Inflammatory macrophage treated with lipopolysaccharide for 4 hours (primary cell): ENCODE measurements at regions not wholly inside any gene's neighbourhood (a gene's known extent, or its start where the extent isn't known, plus 50 kb on each side); places are given as distances from the start of the nearest gene placed in this dataset.
A peak's percentile ranks its signal among the peaks of the same experiment; 100 is the strongest.

ENCODE experiments used
- DNase-seq: peaks from one replicate; pipeline ENCODE4 v3.0.0-alpha.2; 2020

GRCh38 chr14:71833476-71833875, 98.8 kb upstream of the RGS6 start:
- DNase-seq: no peak

- no peak for DNase-seq
Observed at GRCh38 chr14:71834284-71835204, 97.7 kb upstream of the RGS6 start.

- peak; percentile 88 for DNase-seq
Observed at GRCh38 chr14:71852181-71852580, 80.0 kb upstream of the RGS6 start.

DNA sequence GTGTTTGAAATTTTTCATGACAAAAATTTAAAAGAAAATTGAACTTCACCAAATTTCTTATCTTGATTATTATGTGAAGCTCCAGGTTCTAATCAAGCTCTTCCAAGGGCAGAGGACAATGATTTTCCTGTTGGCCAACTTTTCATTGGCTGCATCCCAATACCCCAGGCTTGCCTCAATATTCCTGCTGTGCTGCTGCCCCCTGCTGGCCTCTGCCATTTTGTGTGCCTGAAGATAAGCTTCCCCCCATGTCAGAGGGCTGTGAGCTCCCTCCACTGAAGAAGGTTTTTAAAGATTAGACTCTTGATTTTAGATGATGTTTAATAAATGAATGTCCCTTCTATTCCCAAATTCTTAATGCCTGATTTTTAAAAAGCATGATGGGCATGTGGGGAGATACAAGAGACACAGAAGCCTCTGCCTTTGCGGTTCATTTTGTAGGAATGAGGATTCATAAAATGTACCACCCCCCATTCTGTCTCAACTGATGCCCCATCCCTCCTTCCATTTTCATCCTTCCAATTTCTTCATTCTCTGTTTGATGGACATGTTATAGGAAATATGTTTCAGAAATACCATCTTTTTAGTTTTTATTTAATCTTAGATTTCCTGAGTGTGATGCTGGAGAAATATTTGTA, 76.7 kb upstream of the RGS6 start:
- peak; percentile 63 for DNase-seq

DNA sequence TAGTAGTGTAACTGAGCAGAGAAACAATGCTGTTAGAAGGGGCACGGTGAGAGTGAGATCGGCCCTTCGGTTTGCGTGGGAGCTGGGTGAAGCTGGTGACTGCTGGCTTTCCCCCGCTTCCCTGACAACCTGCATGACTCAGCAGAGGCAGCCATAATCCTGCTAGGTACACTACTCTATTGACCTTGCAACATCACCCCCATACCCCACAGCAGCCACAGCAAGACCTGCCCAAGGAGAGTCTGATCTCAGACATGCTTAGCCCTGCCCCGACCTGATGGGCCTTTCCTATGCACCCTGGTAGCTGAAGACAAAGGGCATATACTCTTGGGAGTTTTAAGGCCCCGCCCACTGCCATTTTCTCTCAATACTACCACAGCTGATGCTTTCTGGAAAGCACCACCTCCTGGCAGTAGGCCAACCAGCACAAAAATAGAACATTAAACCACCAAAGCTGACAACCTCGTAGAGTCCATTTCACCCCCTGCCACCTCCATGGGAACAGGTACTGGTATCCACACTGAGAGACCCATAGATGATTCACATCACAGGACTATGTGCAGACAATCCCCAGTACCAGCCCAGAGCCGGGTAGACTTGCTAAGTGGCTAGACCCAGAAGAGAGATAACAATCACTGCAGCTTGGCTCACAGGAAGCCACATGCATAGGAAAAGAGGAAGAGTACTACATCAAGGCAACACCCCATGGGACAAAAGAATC, 75.9 kb upstream of the RGS6 start:
- DNase-seq: no peak

DNA sequence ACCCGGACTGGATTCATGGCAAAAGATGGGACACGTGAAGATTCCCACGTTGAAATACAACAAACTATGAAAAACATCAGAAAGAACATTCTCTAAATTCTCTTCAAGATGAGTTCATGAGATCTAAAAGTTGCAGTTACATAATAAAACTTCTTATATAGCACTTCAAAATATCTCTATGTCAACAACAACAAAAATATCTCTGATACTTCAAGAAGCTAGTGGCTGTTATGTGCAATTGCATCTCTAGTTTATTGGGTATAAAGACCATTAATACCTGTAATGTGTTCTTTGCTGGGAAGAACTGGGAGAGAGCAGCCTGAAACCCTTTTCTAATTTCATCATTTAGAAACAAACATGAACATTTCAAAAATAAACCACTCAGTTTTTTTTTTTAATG, 69.2 kb upstream of the RGS6 start:
- DNase-seq: no peak

GRCh38 chr14:71863766-71864165, 68.5 kb upstream of the RGS6 start:
- DNase-seq: no peak
